H1 (cell line): ENCODE measurements at regions not wholly inside any gene's neighbourhood (a gene's known extent, or its start where the extent isn't known, plus 50 kb on each side); places are given as distances from the start of the nearest gene placed in this dataset.

Experiments used
- CTCF ChIA-PET: fragments of 300-600 bp; sonication (Branson Sonifier 250); formaldehyde crosslinking; loops from one replicate; lab custom pipeline; 2021; ENCODE audit not compliant: partially characterized antibody; lab: Charles Lee
- POLR2A ChIA-PET: fragments of 300-600 bp; sonication (Branson Sonifier 250); formaldehyde crosslinking; loops from one replicate; lab custom pipeline; 2021; ENCODE audit warnings: inconsistent platforms; ENCODE audit not compliant: partially characterized antibody; lab: Charles Lee
- DNase-seq, 2 experiments: peaks; one replicate each; pipeline versions ENCODE4 v3.0.0 to v3.0.0-alpha.2; 2010 to 2022; ENCODE audit warnings: low spot score in 2 of 2, low read depth in 1 of 2, mixed read lengths in 1 of 2
- FAIRE-seq: peaks from 2 replicates; lab custom pipeline; 2011; peaks lifted over from hg19 to GRCh38; lab: Jason Lieb, UNC
- H2AFZ ChIP-seq: 2 replicates; pipeline ENCODE4 v1.8.1; 2012; ENCODE audit warnings: low read length, inconsistent platforms
- H2AK5ac ChIP-seq: 2 replicates; pipeline ENCODE4 v1.6.1; 2013; ENCODE audit warnings: low read depth, low read length
- H2BK120ac ChIP-seq: replicated peaks from 2 replicates; pipeline ENCODE3; 2013; ENCODE audit warnings: low read depth, low read length, inconsistent platforms
- H2BK12ac ChIP-seq: 2 replicates; pipeline ENCODE4 v1.6.1; 2013; ENCODE audit warnings: low read depth, low read length
- H2BK15ac ChIP-seq: 2 replicates; pipeline ENCODE4 v1.6.1; 2013; ENCODE audit warnings: low read length
- H2BK20ac ChIP-seq: 2 replicates; pipeline ENCODE4 v1.6.1; 2013; ENCODE audit warnings: low read length
- H2BK5ac ChIP-seq: 2 replicates; pipeline ENCODE4 v1.6.1; 2013; ENCODE audit warnings: low read depth, low read length
- H3K14ac ChIP-seq: 2 replicates; pipeline ENCODE4 v1.6.1; 2013; ENCODE audit warnings: inconsistent platforms; ENCODE audit not compliant: insufficient read length
- H3K18ac ChIP-seq: 2 replicates; pipeline ENCODE4 v1.6.1; 2013; ENCODE audit warnings: low read length; ENCODE audit errors: extremely low read depth
- H3K23ac ChIP-seq: 2 replicates; pipeline ENCODE4 v1.6.1; 2013; ENCODE audit warnings: inconsistent platforms; ENCODE audit not compliant: insufficient read length
- H3K23me2 ChIP-seq: 2 replicates; pipeline ENCODE4 v1.6.1; 2013; ENCODE audit warnings: low read depth, low read length
- H3K27ac ChIP-seq: 2 replicates; pipeline ENCODE4 v1.6.1; 2011; ENCODE audit warnings: low read depth, low read length, inconsistent platforms
- H3K27me3 ChIP-seq, 4 experiments: replicated peaks in 1 of 4; 1 replicate in 1 of 4; 2 replicates in 3 of 4; pipeline versions ENCODE4 v1.6.1 to v1.8.1; 2011 to 2013; ENCODE audit warnings: low read length in 3 of 4, mild to moderate bottlenecking in 3 of 4, inconsistent platforms in 2 of 4, mixed read lengths in 2 of 4, moderate library complexity in 1 of 4; ENCODE audit not compliant: control insufficient read depth in 3 of 4, insufficient read depth in 3 of 4; ENCODE audit errors: extremely low read depth in 1 of 4
- H3K36me3 ChIP-seq, 4 experiments: 2 replicates each; pipeline versions ENCODE4 v1.6.1 to v1.8.1; 2011 to 2013; ENCODE audit warnings: mild to moderate bottlenecking in 4 of 4, low read length in 3 of 4, moderate library complexity in 2 of 4, control low read depth in 1 of 4, inconsistent platforms in 1 of 4; ENCODE audit not compliant: insufficient read depth in 4 of 4, control insufficient read depth in 2 of 4
- H3K4ac ChIP-seq: replicated peaks from 2 replicates; pipeline ENCODE3; 2013; ENCODE audit warnings: low read length, low read depth, mixed read lengths, inconsistent platforms; ENCODE audit not compliant: insufficient read length
- H3K4me1 ChIP-seq, 4 experiments: replicated peaks in 1 of 4; 1 replicate in 1 of 4; 2 replicates in 3 of 4; pipeline versions ENCODE4 v1.6.1 to v1.8.1; 2011 to 2013; ENCODE audit warnings: low read length in 3 of 4, inconsistent platforms in 2 of 4, mixed read lengths in 1 of 4; ENCODE audit not compliant: insufficient read depth in 4 of 4, control insufficient read depth in 3 of 4
- H3K4me2 ChIP-seq, 2 experiments: 2 replicates each; pipeline versions ENCODE4 v1.6.1 to v1.8.1; 2011 to 2013; ENCODE audit warnings: low read depth in 2 of 2, low read length in 2 of 2, control low read depth in 1 of 2, inconsistent platforms in 1 of 2, mild to moderate bottlenecking in 1 of 2; ENCODE audit not compliant: insufficient read depth in 1 of 2
- H3K4me3 ChIP-seq, 4 experiments: fragments of 200-600, 300-600 bp in 1 of 4; sonication (generic), shearing (Covaris generic), sonication (Bioruptor Twin) in 1 of 4; 2 replicates each; pipeline versions ENCODE4 v1.5.1 to v1.8.1; 2011 to 2016; ENCODE audit warnings: low read length in 4 of 4, low read depth in 3 of 4, control low read depth in 2 of 4, inconsistent platforms in 2 of 4, mild to moderate bottlenecking in 2 of 4, mixed read lengths in 1 of 4, moderate library complexity in 1 of 4; ENCODE audit not compliant: insufficient read depth in 2 of 4; ENCODE audit errors: extremely low read depth in 1 of 4
- H3K56ac ChIP-seq: replicated peaks from 2 replicates; pipeline ENCODE3; 2013; ENCODE audit warnings: low read depth, mild to moderate bottlenecking, mixed read lengths, low read length, inconsistent platforms; ENCODE audit not compliant: insufficient read length
- H3K79me1 ChIP-seq: 2 replicates; pipeline ENCODE4 v1.6.1; 2013; ENCODE audit warnings: low read depth, low read length, control low read depth
- H3K79me2 ChIP-seq, 2 experiments: 2 replicates each; pipeline versions ENCODE4 v1.6.1 to v1.8.1; 2012 to 2013; ENCODE audit warnings: low read length in 2 of 2, mild to moderate bottlenecking in 2 of 2, inconsistent platforms in 1 of 2; ENCODE audit not compliant: insufficient read depth in 2 of 2, control insufficient read depth in 1 of 2
- H3K9ac ChIP-seq, 4 experiments: replicated peaks in 1 of 4; 1 replicate in 1 of 4; 2 replicates in 3 of 4; pipeline versions ENCODE4 v1.6.1 to v1.8.1; 2011 to 2013; ENCODE audit warnings: low read depth in 3 of 4, low read length in 3 of 4, control low read depth in 2 of 4, mild to moderate bottlenecking in 2 of 4, moderate library complexity in 2 of 4, inconsistent platforms in 1 of 4; ENCODE audit errors: extremely low read depth in 1 of 4
- H3K9me3 ChIP-seq, 2 experiments: 2 replicates each; pipeline versions ENCODE4 v1.6.1 to v1.8.1; 2012 to 2013; ENCODE audit warnings: mild to moderate bottlenecking in 2 of 2, moderate library complexity in 2 of 2, control low read depth in 1 of 2, inconsistent platforms in 1 of 2, low read depth in 1 of 2, low read length in 1 of 2, mixed read lengths in 1 of 2; ENCODE audit not compliant: insufficient read depth in 2 of 2
- H4K20me1 ChIP-seq, 2 experiments: replicated peaks in 1 of 2; 2 replicates each; pipeline versions ENCODE3 to v1.8.1; 2011 to 2013; ENCODE audit warnings: inconsistent platforms in 2 of 2, low read length in 2 of 2, mild to moderate bottlenecking in 1 of 2; ENCODE audit not compliant: insufficient read depth in 2 of 2, control insufficient read depth in 1 of 2
- H4K5ac ChIP-seq: 2 replicates; pipeline ENCODE4 v1.6.1; 2013; ENCODE audit warnings: low read length, low read depth, mixed read lengths, inconsistent platforms; ENCODE audit not compliant: insufficient read length
- H4K8ac ChIP-seq: 2 replicates; pipeline ENCODE4 v1.8.0; 2013; ENCODE audit warnings: mild to moderate bottlenecking, moderate library complexity, low read length, inconsistent platforms; ENCODE audit not compliant: insufficient read depth; ENCODE audit errors: extremely low read depth
- H4K91ac ChIP-seq: replicated peaks from 2 replicates; pipeline ENCODE3; 2013; ENCODE audit warnings: low read length, mixed read lengths, inconsistent platforms; ENCODE audit not compliant: insufficient read length
- JUN ChIP-seq: IDR thresholded peaks from 2 replicates; pipeline ENCODE4 v1.6.1; 2011; ENCODE audit warnings: low read depth, mild to moderate bottlenecking, improper control_type of control experiment, low read length
- RBBP5 ChIP-seq: IDR thresholded peaks from 2 replicates; pipeline ENCODE4 v1.7.1; 2012; ENCODE audit warnings: low read depth, mild to moderate bottlenecking, inconsistent platforms, low read length, moderate library complexity, borderline replicate concordance
- RNF2 ChIP-seq: fragments of 200-900, 300-1000 bp; sonication (generic); IDR thresholded peaks from 2 replicates; pipeline ENCODE4 v1.7.1; 2016; ENCODE audit warnings: borderline replicate concordance, low read depth, mild to moderate bottlenecking, antibody characterized with exemption, low read length; ENCODE audit not compliant: poor library complexity, severe bottlenecking; ENCODE audit errors: missing control alignments
- SP2 ChIP-seq: IDR thresholded peaks from 2 replicates; pipeline ENCODE4 v1.6.1; 2012; ENCODE audit warnings: mild to moderate bottlenecking, low read length, inconsistent platforms
- SUZ12 ChIP-seq: fragments of 200-600 bp; sonication (generic); IDR thresholded peaks from 2 replicates; pipeline ENCODE4 v1.6.1; 2012; ENCODE audit warnings: mild to moderate bottlenecking, inconsistent platforms, low read length, moderate library complexity, mixed read lengths
- TAF1 ChIP-seq: IDR thresholded peaks from 2 replicates; pipeline ENCODE4 v1.6.1; 2011; ENCODE audit warnings: mild to moderate bottlenecking, low read depth, low read length
- WGBS, 2 experiments: shearing (Covaris generic) in 1 of 2; methylation state at CpG; one replicate each; pipeline versions ENCODE4 v1.1.6 to v1.1.7; 2013 to 2015; ENCODE audit warnings: low lambda C conversion rate in 2 of 2, mixed read lengths in 2 of 2, inconsistent platforms in 1 of 2, low coverage in 1 of 2, missing lambda C conversion rate in 1 of 2; ENCODE audit not compliant: insufficient replicate concordance in 2 of 2, insufficient coverage in 1 of 2, insufficient read length in 1 of 2; ENCODE audit errors: extremely low coverage in 1 of 2, missing lambda C conversion rate in 1 of 2; 5-methylcytosine and 5-hydroxymethylcytosine counted together

GRCh38 chr1:228879164-228879563 lies 143.9 kb downstream of the RHOU start:
- Histone ChIP-seq H3K18ac (no peak overlapping the region), H2BK12ac (no peak overlapping the region), H3K9ac (no peak overlapping the region), H3K14ac (no peak overlapping the region), H3K56ac (no peak overlapping the region), H3K23ac (no peak overlapping the region), H2AK5ac (no peak overlapping the region), H3K4me1 (peaks cover 0 to 4% (median 1%) of the 10 kb centered on the region in 4 experiments; a peak in 5 of 7 replicates), H2BK120ac (no peak overlapping the region), H3K4ac (no peak overlapping the region), H3K79me2 (no peaks in the 10 kb centered on the region), H3K4me3 (no peak overlapping the region), H2BK15ac (no peak overlapping the region), H3K23me2 (no peaks in the 10 kb centered on the region; the same call in 1 of the 2 replicates), H4K8ac (no peak overlapping the region), H4K91ac (no peak overlapping the region), H3K27ac (no peak overlapping the region), H3K36me3 (no peaks in the 10 kb centered on the region), H3K79me1 (no peaks in the 10 kb centered on the region), H4K5ac (no peak overlapping the region), H2BK20ac (no peak overlapping the region), H4K20me1 (no peaks in the 10 kb centered on the region), H3K9me3 (no peaks in the 10 kb centered on the region), H3K4me2 (no peak overlapping the region), H2AFZ (no peak overlapping the region), H2BK5ac (no peak overlapping the region), H3K27me3 (no peaks in the 10 kb centered on the region)
- DNase-seq (no peak), FAIRE-seq (no peak)
- ChIA-PET POLR2A (no interaction called here), CTCF (no interaction called here)
- WGBS, 2 experiments = 75% methylated on average over 2 of the region's 2 CpGs; no CpG with 5 or more reads in 1 of the 2 experiments
- no peak for TF ChIP-seq SUZ12
- no peak for TF ChIP-seq RNF2
- no peak for TF ChIP-seq SP2
- no peak for TF ChIP-seq TAF1
- TF ChIP-seq JUN = no peak
- TF ChIP-seq RBBP5 = no peak
